HG02571 (cell line): ENCODE measurements at regions not wholly inside any gene's neighbourhood (a gene's known extent, or its start where the extent isn't known, plus 50 kb on each side); places are given as distances from the start of the nearest gene placed in this dataset.
"Not testable (repeated sequence)": the region's sequence is repeated elsewhere in the genome, so short reads cannot be mapped to it uniquely, and the experiment has no call there.

Experiments
- ATAC-seq: cut with Tn5 transposase; IDR thresholded peaks from one replicate; pipeline ENCODE4 v1.9.1; 2021; ENCODE audit warnings: mild to moderate bottlenecking, moderate library complexity; ENCODE audit not compliant: unreplicated experiment

DNA sequence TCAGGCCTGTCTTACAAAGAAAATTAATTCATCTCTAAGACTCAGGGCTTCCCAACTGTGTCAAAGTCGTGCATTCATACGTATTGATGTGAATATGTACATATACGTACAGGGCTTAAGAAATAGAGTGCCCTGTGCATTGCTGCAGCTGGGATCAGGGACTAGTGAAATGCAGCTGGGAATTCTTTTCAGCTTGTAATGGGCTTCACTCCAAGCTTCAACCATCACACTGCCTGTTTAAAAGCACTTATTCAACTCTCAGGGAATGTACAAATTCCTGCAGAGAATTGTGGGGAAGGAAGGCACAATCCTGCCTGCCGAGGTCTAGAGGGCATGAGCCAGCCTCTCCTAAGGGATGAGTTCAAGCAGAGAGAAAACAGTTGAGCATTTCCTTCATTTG is 59.6 kb upstream of the MAN2A1 start:
- no peak for ATAC-seq

DNA sequence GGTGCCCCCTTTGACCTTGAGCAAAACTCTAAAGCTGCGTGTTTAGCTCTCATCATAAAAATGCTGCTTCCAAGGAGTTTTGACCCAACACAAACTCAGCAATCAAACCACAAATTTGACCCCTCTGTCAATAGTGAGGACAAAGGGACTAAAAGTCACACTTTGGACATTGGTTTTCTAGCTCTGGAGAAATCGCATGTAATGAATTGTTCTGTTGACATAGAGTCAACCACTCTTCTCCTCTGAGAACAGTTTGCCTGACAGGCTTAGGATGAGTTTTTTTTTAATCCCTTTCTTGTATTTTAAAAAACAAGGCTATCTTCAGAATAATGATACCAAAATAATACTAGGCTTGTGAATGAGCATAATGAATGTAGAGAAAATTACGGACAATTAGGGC is 61.1 kb upstream of the MAN2A1 start:
- ATAC-seq: no peak

DNA sequence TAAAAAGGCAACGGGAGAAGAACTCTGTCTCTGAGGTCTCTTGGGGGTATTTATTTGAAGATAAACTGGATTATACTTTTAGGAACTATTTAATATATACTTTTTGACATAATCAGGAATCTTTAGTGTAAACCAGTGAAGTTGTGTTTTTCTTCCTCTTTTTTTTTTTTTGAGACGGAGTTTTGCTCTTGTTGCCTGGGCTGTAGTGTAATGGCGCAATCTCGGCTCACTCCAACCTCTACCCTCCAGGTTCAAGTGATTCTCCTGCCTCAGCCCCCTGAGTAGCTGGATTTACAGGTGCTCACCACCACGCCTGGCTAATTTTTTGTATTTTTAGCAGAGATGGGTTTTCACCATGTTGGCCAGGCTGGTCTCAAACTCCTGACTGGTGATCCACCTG is 68.5 kb upstream of the MAN2A1 start:
- not testable (repeated sequence) for ATAC-seq

DNA sequence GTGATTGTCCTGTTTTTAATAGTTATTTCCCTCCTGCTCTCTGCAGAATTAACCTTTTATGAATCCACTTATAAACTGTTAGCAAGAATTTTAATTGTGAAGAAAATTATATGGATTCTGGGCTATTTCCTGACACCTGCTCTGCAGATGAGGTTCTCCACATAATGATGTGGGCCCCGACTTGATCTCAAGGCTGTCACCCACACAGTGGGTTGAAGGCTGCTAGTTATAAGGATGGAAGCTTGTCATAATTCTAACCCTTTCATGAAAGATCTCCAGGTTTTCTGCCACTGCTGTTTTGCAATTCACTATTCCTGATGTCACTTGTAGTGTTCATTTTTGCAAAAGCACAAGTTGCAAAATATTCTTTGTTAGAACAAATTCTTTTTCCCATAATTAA is 69.1 kb upstream of the MAN2A1 start:
- ATAC-seq: no peak

DNA sequence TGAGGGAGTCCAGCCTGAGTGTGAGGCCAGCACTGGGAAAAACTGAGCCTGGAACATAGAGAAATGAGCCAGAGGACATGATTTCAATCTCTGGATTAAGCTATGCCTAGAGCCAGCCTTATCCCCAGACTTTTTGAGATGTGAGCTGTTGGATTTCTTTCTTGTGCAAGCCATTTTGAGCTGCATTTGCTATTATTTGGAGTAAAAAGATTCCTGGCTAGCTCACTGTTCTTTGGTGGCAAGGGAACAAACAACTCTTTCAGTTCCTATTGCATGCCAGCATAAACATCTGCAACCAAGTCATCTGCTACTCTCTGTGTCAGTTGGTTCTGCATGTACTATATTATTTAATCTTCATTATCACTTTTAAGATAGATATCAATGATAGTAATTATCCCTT is 70.1 kb upstream of the MAN2A1 start:
- ATAC-seq: no peak

DNA sequence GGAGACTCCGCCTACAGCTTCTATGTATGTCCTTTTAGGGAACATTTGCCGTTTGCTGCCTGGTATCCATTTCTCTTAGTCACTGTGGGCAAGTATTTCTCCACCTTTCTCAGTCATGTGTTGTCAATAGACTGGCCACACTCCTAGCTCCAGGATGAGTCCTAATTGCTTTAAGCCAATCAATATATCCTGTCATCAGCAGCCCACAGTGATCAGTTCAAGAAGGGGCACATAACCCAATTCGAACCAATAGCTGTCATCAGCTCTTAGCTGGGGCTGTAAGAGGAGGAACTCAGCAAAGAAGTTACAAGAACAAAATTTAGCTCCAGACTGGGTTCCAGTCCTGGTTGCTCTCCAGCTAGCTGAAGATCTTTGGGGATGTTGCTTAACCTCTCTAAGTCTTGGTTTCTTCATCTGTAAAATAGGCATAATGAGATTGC is 70.7 kb upstream of the MAN2A1 start:
- no peak for ATAC-seq

DNA sequence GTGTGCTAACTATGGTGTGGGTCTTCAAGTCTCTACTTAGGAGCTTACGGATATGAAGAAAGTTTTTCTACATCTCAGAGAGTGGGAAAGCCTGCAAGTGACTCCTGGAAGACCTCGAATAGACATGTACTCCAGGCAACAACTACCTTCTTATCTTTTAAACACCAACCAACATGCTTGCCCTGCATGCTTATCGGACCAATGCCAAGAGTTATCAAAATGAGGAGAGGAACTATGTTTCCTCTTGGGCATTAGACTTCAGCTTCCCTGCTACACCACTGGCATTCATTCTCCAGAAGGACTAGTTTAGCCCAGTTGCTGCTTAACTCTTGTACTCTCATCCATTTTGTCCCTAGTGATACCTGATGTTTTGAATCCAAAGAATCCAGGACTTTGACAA is 74.7 kb upstream of the MAN2A1 start:
- ATAC-seq: no peak

DNA sequence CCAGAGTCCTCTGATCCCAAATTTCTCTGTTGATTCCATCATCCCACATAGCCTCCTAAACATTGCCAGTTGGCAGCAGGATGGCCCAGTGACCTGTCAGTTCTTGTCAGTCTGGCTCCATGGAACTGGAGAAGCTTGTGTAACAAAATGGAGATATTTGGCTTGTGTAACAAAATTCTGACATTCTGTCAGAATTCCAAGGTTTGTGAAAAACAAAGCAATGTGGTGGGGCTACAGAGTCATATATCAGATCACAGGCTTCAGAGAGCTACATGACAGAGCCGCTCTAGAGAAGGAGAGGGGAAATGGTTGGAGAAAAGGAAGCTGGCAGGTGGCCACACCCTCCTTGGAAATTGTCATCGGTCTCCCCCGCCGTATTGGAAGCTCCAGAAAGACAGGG is 75.4 kb upstream of the MAN2A1 start:
- ATAC-seq: no peak

DNA sequence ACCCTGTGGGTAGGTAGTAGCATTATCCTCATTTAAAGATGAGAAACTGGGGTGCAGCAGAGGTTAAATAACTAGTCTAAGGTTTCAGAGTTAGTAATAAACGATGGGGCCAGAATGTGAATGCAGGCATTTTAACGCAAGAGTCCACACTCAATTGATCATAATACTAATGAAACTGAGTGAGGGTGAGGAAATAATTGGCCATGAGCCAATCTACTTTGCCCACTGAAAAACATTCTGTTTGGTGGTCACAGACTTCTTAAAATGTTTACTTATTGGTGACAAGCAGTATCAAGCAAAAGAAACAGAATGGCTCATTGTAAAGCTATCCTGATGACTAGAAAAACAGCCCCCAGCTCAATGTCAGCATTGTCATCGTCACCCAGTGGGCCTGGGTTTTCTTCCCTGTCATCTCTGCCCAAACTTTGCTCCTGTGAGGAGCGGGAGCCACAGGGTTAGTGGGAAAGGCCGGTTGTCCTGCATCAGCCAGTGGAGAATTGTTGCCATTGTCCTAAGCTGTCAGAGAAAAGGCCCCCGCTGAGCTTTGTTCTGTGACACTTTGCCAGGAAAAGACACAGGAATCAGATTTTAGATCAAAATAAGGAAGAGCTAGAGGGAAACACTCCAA is 77.3 kb upstream of the MAN2A1 start:
- ATAC-seq: no peak

DNA sequence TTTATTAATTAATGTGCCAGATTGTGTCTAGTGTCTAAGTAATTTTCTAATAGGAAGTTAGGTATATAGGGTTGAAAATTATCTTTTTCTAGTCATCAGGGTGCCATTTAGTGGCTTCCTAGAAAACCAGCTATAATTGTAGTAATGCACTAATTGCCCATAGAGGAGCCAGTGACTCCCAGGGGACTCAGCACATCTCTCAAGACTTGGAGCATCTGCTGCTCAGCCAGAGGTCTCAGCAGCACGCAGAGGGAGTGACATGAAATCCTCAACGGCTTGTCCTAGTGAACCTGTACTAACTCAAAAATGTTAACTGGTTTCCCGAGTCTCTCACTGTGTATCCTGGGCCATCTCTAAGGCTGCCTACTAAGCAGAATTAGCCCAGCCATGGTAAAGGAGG is 78.2 kb upstream of the MAN2A1 start:
- ATAC-seq: no peak

DNA sequence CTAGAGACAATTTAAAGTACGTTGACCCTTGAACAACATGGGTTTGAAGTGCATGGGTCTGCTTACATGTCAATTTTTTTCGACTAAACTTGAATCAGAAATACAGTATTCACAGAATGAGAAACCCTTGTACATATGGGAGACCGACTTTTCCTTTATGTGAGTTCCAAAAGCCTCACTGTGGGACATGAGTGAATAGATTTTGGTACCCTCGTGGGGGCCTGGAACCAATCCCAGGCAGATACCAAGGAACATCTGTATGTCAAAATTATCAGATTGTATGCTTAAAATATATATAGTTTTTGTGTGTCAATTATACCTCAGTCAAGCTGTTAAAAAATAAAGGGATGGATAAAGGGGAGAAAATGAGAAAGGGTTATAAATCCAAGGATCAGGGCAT is 78.7 kb upstream of the MAN2A1 start:
- no peak for ATAC-seq

DNA sequence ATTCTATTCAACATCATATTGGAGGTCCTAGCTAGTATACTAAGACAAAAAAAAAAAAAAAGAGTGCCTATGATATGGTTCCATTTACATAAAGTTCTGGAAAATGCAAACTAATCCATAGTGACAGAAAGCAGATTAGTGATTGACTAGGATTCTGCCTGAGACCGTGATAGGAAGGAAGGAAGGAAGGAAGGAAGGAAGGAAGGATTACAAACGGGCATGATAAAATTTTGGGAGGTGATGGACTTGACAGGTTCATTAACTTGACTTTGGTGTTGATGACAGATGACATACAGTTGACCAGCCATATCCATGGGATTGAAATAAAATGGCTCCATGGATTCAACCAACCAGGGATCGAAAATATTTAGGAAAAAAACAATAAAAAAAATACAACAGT is 79.1 kb upstream of the MAN2A1 start:
- ATAC-seq: no peak

DNA sequence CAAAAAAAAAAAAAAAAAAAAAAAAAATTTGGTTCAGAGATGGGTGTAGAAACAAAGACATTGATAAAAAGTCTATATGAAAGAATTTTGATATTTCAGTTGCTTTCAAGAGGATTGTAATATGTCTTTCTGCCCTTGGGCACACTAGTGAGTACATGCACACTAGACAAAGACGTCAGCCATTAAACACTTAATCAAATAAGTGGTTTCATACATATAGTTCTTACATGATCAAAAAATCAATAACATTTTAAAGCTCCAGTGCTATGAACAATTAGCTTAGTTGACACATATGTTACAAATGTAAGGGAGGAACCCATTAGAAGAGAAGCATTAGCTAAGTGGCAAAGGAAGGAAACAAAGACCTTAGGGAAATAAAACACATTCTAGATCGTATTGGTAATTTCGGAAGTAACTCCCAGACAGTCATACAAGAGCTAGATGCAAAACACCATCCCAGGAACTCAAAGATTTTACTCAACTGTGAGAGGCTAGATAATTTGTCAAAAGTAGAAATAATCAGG is 84.5 kb upstream of the MAN2A1 start:
- ATAC-seq: no peak

DNA sequence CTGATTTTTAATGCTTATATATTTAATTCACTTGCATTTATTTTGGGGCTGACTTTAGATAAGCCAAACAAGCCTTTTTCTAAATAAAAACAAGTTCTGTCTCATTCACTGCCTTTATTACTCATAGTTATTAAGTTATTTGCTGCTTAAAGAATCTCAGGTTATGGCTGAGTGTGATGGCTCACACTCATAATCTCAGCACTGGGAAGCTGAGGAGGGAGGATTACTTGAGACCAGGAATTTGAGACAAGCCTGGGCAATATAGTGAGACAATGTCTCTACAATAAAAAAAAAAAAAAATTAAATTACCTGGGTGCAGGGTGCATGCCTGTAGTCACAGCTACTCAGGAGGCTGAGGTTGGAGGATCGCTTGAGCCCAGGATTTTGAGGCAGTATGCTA is 85.0 kb upstream of the MAN2A1 start:
- no peak for ATAC-seq

DNA sequence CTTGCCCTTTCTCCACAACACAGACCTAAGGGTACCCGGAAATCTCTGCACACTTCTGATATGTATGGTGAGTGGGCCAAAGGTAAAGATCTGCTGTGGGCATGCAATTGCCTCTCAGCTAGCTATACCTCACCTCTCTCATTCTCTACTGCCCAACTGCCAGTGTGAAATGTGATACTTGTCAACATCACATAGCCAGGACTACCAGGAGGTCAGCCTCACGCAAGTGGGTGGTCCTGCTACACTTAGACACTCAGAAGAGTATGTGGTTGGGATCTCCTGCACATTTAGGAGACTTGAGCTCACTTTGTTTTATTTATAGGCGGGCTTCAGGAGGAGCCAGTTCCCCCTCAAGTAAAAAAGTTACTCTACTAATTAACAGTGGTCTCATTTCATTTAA is 88.0 kb upstream of the MAN2A1 start:
- no peak for ATAC-seq

DNA sequence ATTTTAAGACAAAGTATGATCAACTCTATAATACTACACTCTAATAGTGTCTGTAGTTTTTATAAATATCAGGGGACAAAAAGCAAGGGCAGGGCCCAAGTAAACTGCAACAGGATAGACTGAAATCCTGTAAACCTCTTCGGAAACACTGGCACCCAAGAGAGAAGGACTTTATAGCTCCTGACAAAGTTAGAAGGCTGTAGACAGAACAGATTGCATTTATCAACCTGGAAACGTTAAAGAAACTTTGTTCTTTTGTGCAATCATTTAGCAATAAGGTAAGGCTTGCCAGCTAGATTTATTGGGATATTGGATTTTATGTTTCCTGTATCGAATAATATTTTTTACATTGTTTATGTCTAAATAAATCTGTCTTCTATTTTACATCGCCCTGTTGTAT is 91.8 kb upstream of the MAN2A1 start:
- no peak for ATAC-seq

DNA sequence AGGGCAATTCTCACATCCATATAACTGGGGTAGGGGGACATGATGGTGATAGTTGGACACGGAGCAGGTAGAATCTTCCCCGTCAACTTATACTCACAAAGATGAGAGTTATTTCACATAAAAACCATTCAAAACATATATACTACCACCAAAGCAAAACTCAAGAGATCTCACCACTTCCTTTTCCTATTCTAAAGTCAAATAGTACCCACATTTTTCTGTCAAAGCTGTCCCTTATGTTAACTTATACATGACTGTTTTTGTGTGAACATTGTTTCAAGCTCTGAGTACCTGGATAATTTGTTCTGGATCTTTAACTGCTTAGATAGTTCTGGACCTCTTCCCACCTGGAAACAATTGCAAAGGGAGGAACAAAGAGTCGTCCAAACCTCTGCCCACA is 95.5 kb upstream of the MAN2A1 start:
- no peak for ATAC-seq

DNA sequence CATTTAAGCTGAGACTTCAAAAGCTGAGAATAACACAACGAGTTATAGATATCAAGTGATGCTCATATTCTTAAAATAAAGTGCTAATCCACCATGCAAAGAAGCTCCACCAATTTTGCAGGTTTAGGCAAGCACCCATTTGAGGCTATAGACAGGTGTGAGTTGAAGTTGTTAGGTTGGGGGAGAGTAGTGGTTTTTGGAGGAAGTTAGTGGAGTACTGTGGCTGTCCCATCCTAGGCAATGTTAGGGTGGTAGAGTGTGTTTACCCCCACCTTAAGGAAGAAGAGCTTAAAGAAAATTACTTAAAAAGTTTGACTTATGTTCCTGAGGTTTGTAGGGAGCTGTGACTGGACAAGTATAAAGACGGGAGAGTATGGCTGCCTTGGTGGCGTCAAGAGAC is 98.9 kb upstream of the MAN2A1 start:
- no peak for ATAC-seq

DNA sequence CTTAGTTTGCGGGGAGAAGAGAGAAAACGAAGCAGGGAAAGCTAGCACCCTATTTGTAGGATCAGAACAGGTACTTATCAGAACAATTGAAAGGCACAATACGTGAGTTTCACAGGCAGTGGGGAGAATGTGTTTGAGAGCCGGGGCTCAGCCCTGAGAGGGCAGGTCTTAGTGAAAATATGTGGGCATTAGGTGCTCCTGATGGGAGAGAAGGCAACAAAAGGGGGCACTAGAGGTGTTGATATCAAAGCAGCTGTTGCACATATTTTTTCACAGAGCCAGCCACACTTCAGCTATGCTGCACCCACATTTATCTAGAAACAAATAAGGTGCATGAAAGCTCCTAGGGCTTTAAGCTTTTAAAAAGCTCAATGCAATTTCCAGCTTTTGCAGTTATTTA is 99.7 kb upstream of the MAN2A1 start:
- ATAC-seq: no peak

DNA sequence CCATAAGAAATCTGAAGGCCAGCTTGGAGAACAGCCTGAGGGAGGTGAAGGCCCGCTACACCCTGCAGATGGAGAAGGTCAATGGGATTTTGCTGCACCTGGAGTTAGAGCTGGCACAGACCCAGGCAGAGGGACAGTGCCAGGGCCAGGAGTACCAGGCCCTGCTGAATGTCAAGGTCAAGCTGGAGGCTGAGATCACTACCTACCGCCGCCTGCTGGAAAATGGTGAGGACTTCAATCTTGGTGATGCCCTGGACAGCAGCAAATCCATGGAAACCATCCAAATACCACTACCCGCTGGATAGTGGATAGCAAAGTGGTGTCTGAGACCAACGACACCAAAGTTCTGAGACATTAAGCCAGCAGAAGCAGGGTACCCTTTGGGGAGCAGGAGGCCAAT is 100.5 kb upstream of the MAN2A1 start:
- ATAC-seq: no peak

DNA sequence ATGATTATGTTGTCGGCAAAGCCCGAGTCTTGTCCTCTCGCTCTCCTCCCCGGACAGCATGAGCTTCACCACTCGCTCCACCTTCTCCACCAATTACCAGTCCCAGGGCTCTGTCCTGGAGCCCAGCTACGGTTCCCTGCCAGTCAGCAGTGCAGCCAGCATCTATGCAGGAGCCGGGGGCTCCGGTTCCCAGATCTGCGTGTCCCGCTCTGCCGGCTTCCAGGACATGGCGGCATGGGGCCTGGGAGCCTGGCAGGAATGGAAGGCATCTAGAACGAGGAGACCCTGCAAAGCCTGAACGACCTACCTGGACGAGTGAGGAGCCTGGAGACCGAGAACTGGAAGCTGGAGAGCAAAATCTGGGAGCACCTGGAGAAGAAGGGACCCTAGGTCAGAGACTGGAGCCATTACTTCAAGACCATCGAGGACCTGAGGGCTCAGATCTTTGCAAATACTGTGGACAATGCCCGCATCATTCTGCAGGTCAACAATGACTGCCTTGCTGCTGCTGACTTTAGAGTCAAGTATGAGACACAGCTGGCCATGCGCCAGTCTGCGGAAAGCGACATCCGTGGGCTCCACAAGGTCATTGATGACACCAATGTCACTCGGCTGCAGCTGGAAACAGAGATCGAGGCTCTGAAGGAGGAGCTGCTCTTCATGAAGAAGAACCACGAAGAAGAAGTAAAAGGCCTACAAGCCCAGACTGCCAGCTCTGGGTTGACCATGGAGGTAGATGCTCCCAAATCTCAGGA is 101.3 kb upstream of the MAN2A1 start:
- ATAC-seq: no peak

DNA sequence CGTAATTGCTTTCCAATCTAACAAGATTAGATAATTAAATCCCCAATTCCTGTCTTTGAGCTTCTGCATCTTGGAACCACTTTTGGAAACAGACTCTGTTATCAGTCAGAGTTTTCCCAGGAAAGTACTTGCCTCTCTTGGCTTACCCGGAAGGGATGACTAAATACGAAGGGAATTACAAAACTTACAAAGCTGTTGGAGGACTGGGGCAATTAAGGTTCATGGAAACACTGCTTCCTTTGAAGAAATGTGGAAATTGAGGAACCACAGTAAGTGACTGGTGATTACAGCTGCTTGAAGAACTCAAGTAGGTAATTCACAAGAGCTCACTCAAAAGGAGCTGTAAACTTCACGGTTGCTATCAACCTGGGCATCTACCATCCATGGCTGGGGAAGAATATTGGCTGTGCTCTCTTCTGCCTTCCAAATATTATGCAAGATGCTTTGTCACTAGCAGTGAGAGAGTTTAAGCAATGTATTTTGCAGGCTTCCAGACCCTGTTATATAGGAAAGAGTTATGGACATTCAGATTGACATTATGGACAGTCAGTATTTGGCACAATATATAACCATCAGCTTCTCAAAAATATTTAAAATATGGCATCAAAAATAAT is 104.6 kb upstream of the MAN2A1 start:
- ATAC-seq: no peak
